Naive thymus-derived CD4-positive, alpha-beta T cell (primary cell): ENCODE measurements at regions not wholly inside any gene's neighbourhood (a gene's known extent, or its start where the extent isn't known, plus 50 kb on each side); places are given as distances from the start of the nearest gene placed in this dataset.
"Not testable (repeated sequence)": the region's sequence is repeated elsewhere in the genome, so short reads cannot be mapped to it uniquely, and the experiment has no call there.

ENCODE experiments used
- ATAC-seq: fragments of 150-1000 bp; cut with Tn5 transposase; 2 replicates; pipeline ENCODE4 v1.10.0; 2021; ENCODE audit warnings: mild to moderate bottlenecking, moderate library complexity
- CTCF ChIA-PET: fragments of 350-600 bp; sonication (Branson Sonifier 250); formaldehyde crosslinking; loops from one replicate; lab custom pipeline; 2021; ENCODE audit warnings: antibody characterized with exemption; lab: Charles Lee
- POLR2A ChIA-PET: fragments of 350-600 bp; sonication (Branson Sonifier 250); formaldehyde crosslinking; loops from one replicate; lab custom pipeline; 2021; ENCODE audit warnings: antibody characterized with exemption, inconsistent platforms; lab: Charles Lee
- DNase-seq, 9 donors: peaks; one replicate each; pipeline versions ENCODE4 v3.0.0 to v3.0.0-alpha.2; 2020 to 2022; ENCODE audit warnings: mixed read lengths in 1 of 9
- H3K27ac ChIP-seq: one replicate; pipeline ENCODE4 v1.7.0; 2013; ENCODE audit warnings: mild to moderate bottlenecking, low read depth, low read length, moderate library complexity
- H3K27me3 ChIP-seq, 2 donors: one replicate each; pipeline ENCODE4 v1.7.0; 2013; ENCODE audit warnings: low read length in 2 of 2, mild to moderate bottlenecking in 2 of 2, moderate library complexity in 2 of 2; ENCODE audit not compliant: control insufficient read depth in 2 of 2, insufficient read depth in 2 of 2
- H3K36me3 ChIP-seq, 3 experiments: 1 replicate in 2 of 3; 2 replicates in 1 of 3; pipeline ENCODE4 v1.7.0; 2013; ENCODE audit warnings: low read length in 3 of 3, mild to moderate bottlenecking in 3 of 3, moderate library complexity in 1 of 3; ENCODE audit not compliant: insufficient read depth in 3 of 3, control insufficient read depth in 2 of 3
- H3K4me1 ChIP-seq, 2 donors: one replicate each; pipeline ENCODE4 v1.7.0; 2013; ENCODE audit warnings: low read length in 2 of 2, mild to moderate bottlenecking in 2 of 2, moderate library complexity in 1 of 2; ENCODE audit not compliant: control insufficient read depth in 2 of 2, insufficient read depth in 2 of 2
- H3K4me3 ChIP-seq: 2 replicates; pipeline ENCODE4 v1.7.0; 2013; ENCODE audit warnings: mild to moderate bottlenecking, low read length
- H3K9me3 ChIP-seq, 3 experiments: 1 replicate in 2 of 3; 2 replicates in 1 of 3; pipeline ENCODE4 v1.7.0; 2013; ENCODE audit warnings: low read length in 3 of 3; ENCODE audit not compliant: control insufficient read depth in 2 of 3
- H3K27ac Mint-ChIP-seq, 9 donors: one replicate each; pipeline ENCODE4 v1.8.0; 2020 to 2022; ENCODE audit warnings: mixed read lengths in 9 of 9, mild to moderate bottlenecking in 8 of 9, moderate library complexity in 5 of 9, inconsistent platforms in 2 of 9
- H3K27me3 Mint-ChIP-seq, 5 donors: one replicate each; pipeline ENCODE4 v1.8.0; 2021 to 2022; ENCODE audit warnings: mixed read lengths in 5 of 5, mild to moderate bottlenecking in 1 of 5
- H3K36me3 Mint-ChIP-seq, 5 donors: one replicate each; pipeline ENCODE4 v1.8.0; 2020 to 2022; ENCODE audit warnings: mixed read lengths in 5 of 5, mild to moderate bottlenecking in 3 of 5, inconsistent platforms in 1 of 5
- H3K4me1 Mint-ChIP-seq, 7 donors: one replicate each; pipeline ENCODE4 v1.8.0; 2020 to 2022; ENCODE audit warnings: mixed read lengths in 7 of 7, mild to moderate bottlenecking in 3 of 7, inconsistent platforms in 1 of 7
- H3K4me3 Mint-ChIP-seq, 10 donors: one replicate each; pipeline ENCODE4 v1.8.0; 2020 to 2022; ENCODE audit warnings: mild to moderate bottlenecking in 10 of 10, mixed read lengths in 10 of 10, moderate library complexity in 6 of 10, inconsistent platforms in 2 of 10
- H3K9me3 Mint-ChIP-seq, 11 donors: one replicate each; pipeline ENCODE4 v1.8.0; 2020 to 2022; ENCODE audit warnings: mixed read lengths in 11 of 11, mild to moderate bottlenecking in 4 of 11, inconsistent platforms in 1 of 11, moderate library complexity in 1 of 11
- intact Hi-C, 2 donors: fragments of 100-400 bp; cut with micrococcal nuclease; formaldehyde crosslinking; loops; one replicate each; pipeline ENCODE4 v1.15.1; 2023

DNA sequence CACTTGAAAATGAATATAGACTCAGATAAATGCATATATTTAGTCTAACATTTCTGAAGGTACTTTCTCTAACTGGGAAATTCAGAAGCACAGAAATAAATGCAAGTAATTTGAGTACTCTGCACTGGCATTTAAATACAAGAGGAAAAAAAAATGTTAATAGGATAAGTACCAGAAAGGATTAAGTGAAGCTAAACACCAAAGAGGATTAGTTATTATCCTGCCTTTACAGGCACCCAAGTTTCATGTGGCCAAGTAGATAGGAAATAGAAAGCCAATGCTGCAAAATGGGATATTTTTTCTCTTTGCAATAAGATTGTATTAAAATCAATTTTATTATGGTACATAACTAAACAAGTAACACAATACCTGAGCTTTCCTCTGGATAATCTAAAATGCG is 762.5 kb downstream of the PCDH7 start:
- no peak overlapping the region for H3K4me3 Mint-ChIP-seq
- DNase-seq (no peak), ATAC-seq (no peak)
- no peak overlapping the region for H3K27ac ChIP-seq
- no peaks in the 10 kb centered on the region for H3K4me1 Mint-ChIP-seq
- H3K9me3 Mint-ChIP-seq, result peaks cover 0 to 8% (median 2%) of the 10 kb centered on the region in 11 donors
- CTCF ChIA-PET, result no interaction called here
- no peak overlapping the region for H3K4me3 ChIP-seq
- no peaks in the 10 kb centered on the region for H3K36me3 Mint-ChIP-seq
- POLR2A ChIA-PET, result no interaction called here
- H3K27ac Mint-ChIP-seq, result no peak overlapping the region
- no peaks in the 10 kb centered on the region for H3K27me3 ChIP-seq
- H3K9me3 ChIP-seq, result no peaks in the 10 kb centered on the region
- no peaks in the 10 kb centered on the region for H3K27me3 Mint-ChIP-seq
- H3K4me1 ChIP-seq, result no peaks in the 10 kb centered on the region
- H3K36me3 ChIP-seq, result no peaks in the 10 kb centered on the region
- intact Hi-C loops, result no loop called here

DNA sequence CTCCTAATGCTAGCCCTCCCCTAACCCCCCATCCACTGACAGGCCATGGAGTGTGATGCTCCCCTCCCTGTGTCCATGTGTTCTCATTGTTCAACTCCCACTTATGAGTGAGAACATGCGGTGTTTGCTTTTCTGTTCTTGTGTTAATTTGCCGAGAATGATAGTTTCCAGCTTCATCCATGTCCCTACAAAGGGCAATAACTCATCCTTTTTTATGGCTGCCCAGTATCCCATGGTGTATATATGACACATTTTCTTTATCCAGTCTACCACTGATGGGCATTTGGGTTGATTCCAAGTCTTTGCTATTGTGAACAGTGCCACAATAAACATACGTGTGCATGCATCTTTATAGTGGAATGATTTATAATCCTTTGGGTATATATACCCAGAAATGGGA is 779.0 kb downstream of the PCDH7 start:
- H3K4me3 ChIP-seq, H3K36me3 Mint-ChIP-seq, H3K27ac Mint-ChIP-seq, H3K27me3 ChIP-seq, H3K27me3 Mint-ChIP-seq, POLR2A ChIA-PET, H3K4me1 ChIP-seq, intact Hi-C loops, CTCF ChIA-PET, DNase-seq, H3K4me3 Mint-ChIP-seq, H3K9me3 ChIP-seq, H3K36me3 ChIP-seq, H3K4me1 Mint-ChIP-seq, H3K27ac ChIP-seq, ATAC-seq: not testable (repeated sequence)
- peaks cover 5 to 26% (median 12%) of the 10 kb centered on the region in 11 donors for H3K9me3 Mint-ChIP-seq

DNA sequence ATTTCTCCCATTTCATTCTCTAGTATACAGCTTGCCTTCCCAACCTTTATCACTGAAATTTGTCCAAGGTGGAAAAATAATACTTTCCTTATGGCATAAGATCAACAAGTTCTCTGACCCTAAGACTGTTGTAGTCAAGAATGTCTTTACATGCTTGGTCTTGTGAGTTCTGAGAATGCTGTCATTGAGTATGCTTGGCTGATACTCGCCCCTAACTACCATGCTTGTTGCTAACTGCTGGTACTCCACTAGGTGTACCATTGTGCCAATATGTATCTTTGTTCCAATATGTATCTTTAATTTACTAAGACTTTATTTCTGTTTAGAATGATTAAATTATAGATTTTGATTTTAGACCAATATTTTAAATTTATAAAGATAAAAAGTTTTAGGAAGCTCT is 796.4 kb downstream of the PCDH7 start:
- CTCF ChIA-PET, result no interaction called here
- POLR2A ChIA-PET, result no interaction called here
- intact Hi-C loops, result no loop called here
- Mint-ChIP-seq H3K36me3 (no peaks in the 10 kb centered on the region), H3K9me3 (peaks cover 0 to 11% (median 8%) of the 10 kb centered on the region in 11 donors), H3K27me3 (no peaks in the 10 kb centered on the region), H3K4me3 (no peak overlapping the region), H3K4me1 (no peaks in the 10 kb centered on the region), H3K27ac (no peak overlapping the region)
- Histone ChIP-seq H3K27me3 (no peaks in the 10 kb centered on the region), H3K4me3 (no peak overlapping the region), H3K27ac (no peak overlapping the region), H3K9me3 (no peaks in the 10 kb centered on the region), H3K4me1 (no peaks in the 10 kb centered on the region), H3K36me3 (no peaks in the 10 kb centered on the region)
- ATAC-seq (no peak), DNase-seq (no peak)

DNA sequence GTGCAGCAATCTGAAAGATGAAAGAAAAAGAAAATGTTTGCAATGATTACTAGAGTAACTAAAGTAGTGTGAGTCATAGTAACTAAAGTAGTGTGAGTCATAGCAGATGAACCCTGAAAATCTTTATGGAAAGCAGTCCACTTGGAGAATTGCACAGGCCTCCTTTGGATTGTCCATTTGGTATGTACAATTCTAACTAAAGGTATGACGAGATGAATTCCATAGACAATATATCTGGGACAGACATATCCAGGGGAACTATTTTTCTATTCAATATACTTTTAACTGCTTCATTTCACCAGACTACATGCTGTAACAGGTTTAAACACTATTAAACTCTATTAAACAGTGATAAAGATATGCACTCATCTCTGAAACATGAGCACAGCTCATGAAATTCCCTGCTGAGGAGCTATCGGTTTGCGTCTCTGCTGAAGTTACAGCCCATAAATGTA is 798.7 kb downstream of the PCDH7 start:
- Mint-ChIP-seq H3K36me3 (no peaks in the 10 kb centered on the region), H3K9me3 (peaks cover 0 to 16% (median 10%) of the 10 kb centered on the region in 11 donors), H3K27me3 (no peaks in the 10 kb centered on the region), H3K4me3 (no peak overlapping the region), H3K27ac (no peak overlapping the region), H3K4me1 (no peaks in the 10 kb centered on the region)
- Histone ChIP-seq H3K4me1 (no peaks in the 10 kb centered on the region), H3K9me3 (no peaks in the 10 kb centered on the region), H3K27me3 (no peaks in the 10 kb centered on the region), H3K36me3 (no peaks in the 10 kb centered on the region), H3K27ac (no peak overlapping the region), H3K4me3 (no peak overlapping the region)
- ATAC-seq, result no peak
- ChIA-PET CTCF (no interaction called here), POLR2A (no interaction called here)
- no peak for DNase-seq
- intact Hi-C loops, result no loop called here

DNA sequence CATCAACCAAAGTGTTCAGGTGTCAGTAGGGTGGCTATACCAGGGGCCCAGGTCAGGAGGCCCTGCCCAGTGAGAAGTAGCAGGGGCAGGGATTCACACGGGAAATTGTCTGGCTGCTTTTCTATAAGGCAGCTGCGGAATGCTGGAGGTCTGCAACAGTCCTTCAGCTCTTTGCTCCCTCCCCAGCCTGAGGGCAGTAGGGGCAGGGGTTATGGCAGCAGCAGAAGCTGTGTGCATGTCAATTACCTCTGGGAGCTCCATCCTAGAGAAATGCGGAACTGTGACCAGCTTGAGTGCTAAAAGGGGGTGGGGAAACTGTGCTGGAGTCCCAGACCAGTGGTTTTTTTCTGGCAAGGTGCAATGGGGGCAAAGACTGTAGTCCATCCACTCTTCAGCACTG is 810.4 kb downstream of the PCDH7 start:
- POLR2A ChIA-PET, result no interaction called here
- CTCF ChIA-PET, result no interaction called here
- no peak overlapping the region for H3K27ac Mint-ChIP-seq

DNA sequence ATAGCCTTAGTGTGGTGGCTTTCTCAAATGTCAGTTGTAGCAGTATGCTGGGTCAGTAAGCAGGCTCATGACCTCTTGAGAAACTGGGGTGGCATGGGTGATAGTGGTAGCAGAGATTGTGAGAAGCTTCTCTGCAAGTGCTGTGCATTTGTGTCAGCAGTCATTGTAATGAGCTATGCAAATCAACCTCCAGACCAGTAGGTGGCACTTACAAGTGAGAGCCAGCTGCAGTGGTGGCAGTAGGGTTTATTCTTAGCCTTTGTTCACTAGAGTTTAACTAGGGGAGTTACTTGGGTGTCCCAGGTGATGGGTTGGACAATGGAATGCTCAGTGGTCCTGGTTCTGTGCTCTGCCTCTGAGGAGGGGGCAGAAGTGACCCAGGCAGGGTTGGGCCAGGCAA is 818.7 kb downstream of the PCDH7 start:
- ChIA-PET CTCF (no interaction called here), POLR2A (no interaction called here)
- H3K4me3 ChIP-seq, result no peak overlapping the region
- H3K27ac Mint-ChIP-seq, result no peak overlapping the region
- intact Hi-C loops, result no loop called here
- H3K9me3 Mint-ChIP-seq, result peaks cover 0 to 31% (median 13%) of the 10 kb centered on the region in 11 donors
- H3K36me3 Mint-ChIP-seq, result no peaks in the 10 kb centered on the region
- DNase-seq, result no peak
- H3K4me1 Mint-ChIP-seq, result no peaks in the 10 kb centered on the region
- ATAC-seq, result no peak
- H3K27ac ChIP-seq, result no peak overlapping the region
- no peaks in the 10 kb centered on the region for H3K4me1 ChIP-seq
- no peak overlapping the region for H3K4me3 Mint-ChIP-seq
- no peaks in the 10 kb centered on the region for H3K36me3 ChIP-seq
- H3K27me3 Mint-ChIP-seq, result no peaks in the 10 kb centered on the region
- no peaks in the 10 kb centered on the region for H3K9me3 ChIP-seq
- H3K27me3 ChIP-seq, result no peaks in the 10 kb centered on the region

More for the DNA sequence above, 810.4 kb downstream of the PCDH7 start:
- intact Hi-C loops, result no loop called here
- Histone ChIP-seq H3K27me3 (no peaks in the 10 kb centered on the region), H3K4me3 (no peak overlapping the region), H3K36me3 (no peaks in the 10 kb centered on the region), H3K4me1 (no peaks in the 10 kb centered on the region), H3K27ac (no peak overlapping the region), H3K9me3 (peaks cover 0 to 6% (median 0%) of the 10 kb centered on the region in 3 experiments)
- Mint-ChIP-seq H3K4me1 (no peaks in the 10 kb centered on the region), H3K27me3 (no peaks in the 10 kb centered on the region), H3K9me3 (peaks cover 6 to 75% (median 15%) of the 10 kb centered on the region in 11 donors), H3K36me3 (no peaks in the 10 kb centered on the region), H3K4me3 (no peak overlapping the region)
- ATAC-seq (no peak), DNase-seq (no peak)

DNA sequence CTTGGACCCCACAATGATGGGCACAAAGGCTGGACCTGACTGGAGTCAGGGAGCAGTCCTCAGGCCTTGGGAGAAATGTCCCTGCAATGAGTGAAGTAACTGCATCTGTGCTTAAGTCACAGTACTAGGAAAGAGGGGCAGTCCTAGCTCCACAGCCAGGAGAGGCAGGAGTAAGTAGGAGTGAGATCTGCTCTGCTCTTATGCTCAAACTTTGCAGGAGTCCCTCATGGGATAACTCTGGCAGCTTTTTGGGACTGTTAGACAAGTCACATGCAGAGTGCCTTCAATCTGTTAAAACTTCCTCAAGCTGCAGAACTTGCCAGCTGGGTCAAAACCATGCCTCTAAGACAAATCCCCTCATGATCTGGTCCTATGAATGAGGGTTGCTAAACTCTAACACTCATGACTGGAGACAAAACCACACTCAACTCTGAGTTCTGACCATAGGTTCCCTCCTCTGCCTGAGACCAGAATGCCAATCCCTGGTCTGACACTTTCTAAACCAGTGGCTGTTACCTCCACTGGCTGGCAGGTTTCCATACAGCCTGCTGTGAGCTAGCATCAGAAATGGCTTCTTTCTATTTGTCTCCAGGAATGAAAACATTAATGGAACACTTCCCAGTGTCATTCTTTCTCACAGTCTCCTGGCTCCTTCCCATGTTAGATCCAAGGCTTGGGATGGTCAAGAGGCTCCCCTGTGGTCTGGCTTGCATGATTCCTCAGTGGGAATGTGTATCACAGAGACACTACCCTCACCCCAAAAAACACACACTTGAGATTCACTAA is 819.3 kb downstream of the PCDH7 start:
- Mint-ChIP-seq H3K4me3 (no peak overlapping the region), H3K36me3 (no peaks in the 10 kb centered on the region), H3K27ac (no peak overlapping the region), H3K4me1 (no peaks in the 10 kb centered on the region), H3K27me3 (no peaks in the 10 kb centered on the region), H3K9me3 (peaks cover 0 to 25% (median 8%) of the 10 kb centered on the region in 11 donors)
- Histone ChIP-seq H3K4me3 (no peak overlapping the region), H3K36me3 (no peaks in the 10 kb centered on the region), H3K4me1 (no peaks in the 10 kb centered on the region), H3K9me3 (no peaks in the 10 kb centered on the region), H3K27ac (no peak overlapping the region), H3K27me3 (no peaks in the 10 kb centered on the region)
- intact Hi-C loops, result no loop called here
- ChIA-PET POLR2A (no interaction called here), CTCF (no interaction called here)
- no peak for ATAC-seq
- no peak for DNase-seq
